K562 (cell line): ENCODE measurements at regions not wholly inside any gene's neighbourhood (a gene's known extent, or its start where the extent isn't known, plus 50 kb on each side); places are given as distances from the start of the nearest gene placed in this dataset.

ENCODE experiments used
- ATAC-seq: fragments of 200-7000 bp; cut with Tn5 transposase; 3 replicates; pipeline ENCODE4 v1.9.1; 2020; ENCODE audit warnings: moderate library complexity
- BruUV-seq: library from RNA; stranded (reverse); fragments of 400-500 nt; replicated peaks from 2 replicates; lab custom pipeline; 2021; lab: Mats Ljungman, UMichigan
- CTCF ChIA-PET: fragments of 300-600 bp; formaldehyde crosslinking; extraction: SDS; loops from one replicate; lab custom pipeline; 2021; ENCODE audit warnings: low intra/inter-chr PET ratio; lab: Yijun Ruan, JAX
- POLR2A ChIA-PET: fragments of 300-600, 350-650 bp; sonication (Branson Sonifier 250); formaldehyde crosslinking; extraction: SDS; loops from one replicate; lab custom pipeline; 2021; ENCODE audit warnings: antibody characterized with exemption, inconsistent platforms; lab: Yijun Ruan, JAX
- DNase-seq, 4 experiments: peaks; one replicate each; pipeline versions ENCODE4 v3.0.0 to v3.0.0-alpha.2; 2011 to 2018; ENCODE audit warnings: low spot score in 3 of 4, mixed read lengths in 3 of 4; ENCODE audit errors: extremely low read depth in 1 of 4
- FAIRE-seq: peaks from 2 replicates; lab custom pipeline; 2011; peaks lifted over from hg19 to GRCh38; lab: Jason Lieb, UNC
- H2AFZ ChIP-seq: 2 replicates; pipeline ENCODE4 v1.6.0; 2011; ENCODE audit warnings: low read depth, low read length, control low read depth, inconsistent platforms
- H3K27ac ChIP-seq: fragments of 200-600 bp; 3 replicates; pipeline ENCODE4 v1.8.0; 2011; ENCODE audit warnings: low read depth, mild to moderate bottlenecking, control low read depth, inconsistent platforms, low read length, moderate library complexity, mixed read lengths; ENCODE audit errors: extremely low read depth
- H3K27me3 ChIP-seq, 2 experiments: fragments of 300-600 bp in 1 of 2; 2 replicates in 1 of 2; 3 replicates in 1 of 2; pipeline versions ENCODE4 v1.6.0 to v1.8.0; 2011; ENCODE audit warnings: inconsistent platforms in 2 of 2, low read length in 2 of 2, mild to moderate bottlenecking in 1 of 2, mixed read lengths in 1 of 2, moderate library complexity in 1 of 2; ENCODE audit not compliant: control insufficient read depth in 2 of 2, insufficient read depth in 2 of 2
- H3K36me3 ChIP-seq: fragments of 300-600 bp; 3 replicates; pipeline ENCODE4 v1.8.0; 2011; ENCODE audit warnings: mild to moderate bottlenecking, low read length, inconsistent platforms; ENCODE audit not compliant: control insufficient read depth, insufficient read depth
- H3K4me1 ChIP-seq, 2 experiments: fragments of 200-600 bp in 1 of 2; replicated peaks in 1 of 2; 2 replicates in 1 of 2; 3 replicates in 1 of 2; pipeline versions ENCODE4 v1.5.1 to v1.8.0; 2011; ENCODE audit warnings: inconsistent platforms in 2 of 2, low read length in 2 of 2, mild to moderate bottlenecking in 1 of 2, mixed read lengths in 1 of 2, moderate library complexity in 1 of 2; ENCODE audit not compliant: control insufficient read depth in 2 of 2, insufficient read depth in 2 of 2
- H3K4me2 ChIP-seq: 2 replicates; pipeline ENCODE4 v1.6.1; 2011; ENCODE audit warnings: low read length, control low read depth, inconsistent platforms, mixed read lengths; ENCODE audit not compliant: insufficient read depth
- H3K4me3 ChIP-seq: fragments of 200-600 bp; sonication (generic), shearing (Covaris generic); 2 replicates; pipeline ENCODE4 v1.5.1; 2016; ENCODE audit warnings: control low read depth, inconsistent platforms
- H3K79me2 ChIP-seq: fragments of 200-600 bp; 3 replicates; pipeline ENCODE4 v1.8.0; 2011; ENCODE audit warnings: low read length, inconsistent platforms; ENCODE audit not compliant: control insufficient read depth, insufficient read depth
- H3K9ac ChIP-seq, 2 experiments: 2 replicates each; pipeline versions ENCODE4 v1.6.0 to v1.6.1; 2011; ENCODE audit warnings: low read depth in 2 of 2, low read length in 2 of 2, control low read depth in 1 of 2, inconsistent platforms in 1 of 2, mild to moderate bottlenecking in 1 of 2, mixed read lengths in 1 of 2; ENCODE audit not compliant: insufficient read depth in 1 of 2
- H3K9me1 ChIP-seq: one replicate; pipeline ENCODE4 v1.6.0; 2011; ENCODE audit warnings: inconsistent platforms, mild to moderate bottlenecking, low read length, moderate library complexity; ENCODE audit not compliant: control insufficient read depth, insufficient read depth
- H3K9me3 ChIP-seq: replicated peaks from 2 replicates; pipeline ENCODE4 v1.5.1; 2011; ENCODE audit warnings: low read depth, low read length, inconsistent platforms; ENCODE audit not compliant: control insufficient read depth, insufficient read depth
- H4K20me1 ChIP-seq: replicated peaks from 2 replicates; pipeline ENCODE4 v1.6.1; 2011; ENCODE audit warnings: low read length, inconsistent platforms, mixed read lengths; ENCODE audit not compliant: control insufficient read depth, insufficient read depth
- CCNT2 ChIP-seq: IDR thresholded peaks from 2 replicates; pipeline ENCODE4 v1.6.1; 2011; ENCODE audit warnings: borderline replicate concordance, low read depth, mild to moderate bottlenecking, moderate library complexity, mixed read lengths, low read length; ENCODE audit not compliant: insufficient read length; ENCODE audit errors: extremely low read depth
- MAFG ChIP-seq: fragments of 450-650 bp; conservative IDR thresholded peaks from 2 replicates; pipeline ENCODE4 v1.6.1; 2016; ENCODE audit warnings: missing genetic modification characterization, missing compliant biosample characterization
- MIER1 ChIP-seq: fragments of 450-650 bp; IDR thresholded peaks from 2 replicates; pipeline ENCODE4 v1.6.1; 2016; ENCODE audit warnings: antibody characterized with exemption, mild to moderate bottlenecking, low read depth
- RBM25 ChIP-seq: fragments of 200-400 bp; formaldehyde crosslinking; IDR thresholded peaks from 2 replicates; pipeline ENCODE4 v1.6.1; 2018; ENCODE audit warnings: low read length, low read depth, moderate library complexity; ENCODE audit not compliant: severe bottlenecking
- RUNX1 ChIP-seq: sonication (generic); IDR thresholded peaks from 2 replicates; pipeline ENCODE4 v1.6.1; 2016; ENCODE audit warnings: antibody characterized with exemption, low read depth
- ZFP30 ChIP-seq: fragments of 250-450 bp; sonication (Bioruptor Pico); IDR thresholded peaks from 2 replicates; pipeline ENCODE4 v1.8.0; 2022; ENCODE audit warnings: moderate library complexity, mild to moderate bottlenecking, inconsistent platforms, borderline replicate concordance
- WGBS: fragments of 100-300 bp; shearing (Covaris generic); methylation state at CpG from one replicate; pipeline ENCODE4 v1.1.6; 2016; ENCODE audit warnings: low coverage, mixed read lengths; ENCODE audit not compliant: insufficient coverage; ENCODE audit errors: missing lambda C conversion rate; 5-methylcytosine and 5-hydroxymethylcytosine counted together
- in situ Hi-C: fragments of 300-500 bp; cut with MboI; formaldehyde crosslinking; loops from 4 replicates; pipeline ENCODE4 v1.15.0; 2018; ENCODE audit warnings: inconsistent platforms, mixed read lengths
- intact Hi-C: fragments of 100-400 bp; cut with micrococcal nuclease; formaldehyde crosslinking; loops from 2 replicates; pipeline ENCODE4 v1.14.2; 2022
- TF ChIP-seq, protein P1 (sequence below), 3 experiments: IDR thresholded peaks in 2 of 3; conservative IDR thresholded peaks in 1 of 3; 2 replicates each; pipeline ENCODE4 v1.5.1; 2011 to 2012; ENCODE audit warnings: low read length in 3 of 3, mild to moderate bottlenecking in 3 of 3, control low read depth in 2 of 3, improper control_type of control experiment in 1 of 3, inconsistent platforms in 1 of 3, low read depth in 1 of 3, mixed read lengths in 1 of 3, moderate library complexity in 1 of 3; ENCODE audit not compliant: insufficient read depth in 2 of 3
- TF ChIP-seq, protein P2 (sequence below): fragments of 250-450 bp; sonication (Bioruptor Pico); IDR thresholded peaks from 2 replicates; pipeline ENCODE4 v1.8.0; 2022; ENCODE audit warnings: moderate library complexity, mild to moderate bottlenecking, inconsistent platforms

DNA sequence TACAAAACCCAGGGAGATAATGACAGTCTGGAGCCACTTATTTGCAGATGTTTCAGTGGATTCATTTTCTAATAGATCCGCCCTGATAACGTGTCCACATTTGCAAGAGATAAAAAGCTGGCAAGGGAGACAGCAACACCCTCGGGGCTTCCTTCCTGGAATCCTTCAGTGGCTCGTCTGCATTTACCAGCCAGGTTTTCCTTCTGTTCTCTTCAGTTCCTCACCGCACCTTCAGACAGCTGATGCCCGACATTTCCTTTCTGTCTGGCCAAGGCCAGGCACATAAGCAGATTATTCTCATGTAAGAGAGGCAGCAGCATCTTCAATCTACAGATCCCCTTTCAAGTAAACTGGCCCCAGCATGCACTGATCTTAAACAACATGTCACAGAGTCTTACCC lies 56.2 kb upstream of the SPATA12 start:
- no peak overlapping the region for H3K4me3 ChIP-seq
- no peak overlapping the region for H3K4me2 ChIP-seq
- in situ Hi-C loops (no loop called here), intact Hi-C loops (no loop called here)
- TF ChIP-seq CCNT2 (no peak), MAFG (no peak), RUNX1 (no peak), ZFP30 (CRISPR knock-in tag) (no peak), MIER1 (no peak), RBM25 (no peak)
- TF ChIP-seq, protein P1, sequence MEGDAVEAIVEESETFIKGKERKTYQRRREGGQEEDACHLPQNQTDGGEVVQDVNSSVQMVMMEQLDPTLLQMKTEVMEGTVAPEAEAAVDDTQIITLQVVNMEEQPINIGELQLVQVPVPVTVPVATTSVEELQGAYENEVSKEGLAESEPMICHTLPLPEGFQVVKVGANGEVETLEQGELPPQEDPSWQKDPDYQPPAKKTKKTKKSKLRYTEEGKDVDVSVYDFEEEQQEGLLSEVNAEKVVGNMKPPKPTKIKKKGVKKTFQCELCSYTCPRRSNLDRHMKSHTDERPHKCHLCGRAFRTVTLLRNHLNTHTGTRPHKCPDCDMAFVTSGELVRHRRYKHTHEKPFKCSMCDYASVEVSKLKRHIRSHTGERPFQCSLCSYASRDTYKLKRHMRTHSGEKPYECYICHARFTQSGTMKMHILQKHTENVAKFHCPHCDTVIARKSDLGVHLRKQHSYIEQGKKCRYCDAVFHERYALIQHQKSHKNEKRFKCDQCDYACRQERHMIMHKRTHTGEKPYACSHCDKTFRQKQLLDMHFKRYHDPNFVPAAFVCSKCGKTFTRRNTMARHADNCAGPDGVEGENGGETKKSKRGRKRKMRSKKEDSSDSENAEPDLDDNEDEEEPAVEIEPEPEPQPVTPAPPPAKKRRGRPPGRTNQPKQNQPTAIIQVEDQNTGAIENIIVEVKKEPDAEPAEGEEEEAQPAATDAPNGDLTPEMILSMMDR (IDR thresholded peaks at IDR 0.05 in 2 of 3, conservative IDR thresholded peaks at IDR 0.05 in 1 of 3; ENCODE audit: insufficient read depth in 2 of 3, low read depth in 1 of 3, low read length in 3 of 3): no peak
- TF ChIP-seq, protein P2, sequence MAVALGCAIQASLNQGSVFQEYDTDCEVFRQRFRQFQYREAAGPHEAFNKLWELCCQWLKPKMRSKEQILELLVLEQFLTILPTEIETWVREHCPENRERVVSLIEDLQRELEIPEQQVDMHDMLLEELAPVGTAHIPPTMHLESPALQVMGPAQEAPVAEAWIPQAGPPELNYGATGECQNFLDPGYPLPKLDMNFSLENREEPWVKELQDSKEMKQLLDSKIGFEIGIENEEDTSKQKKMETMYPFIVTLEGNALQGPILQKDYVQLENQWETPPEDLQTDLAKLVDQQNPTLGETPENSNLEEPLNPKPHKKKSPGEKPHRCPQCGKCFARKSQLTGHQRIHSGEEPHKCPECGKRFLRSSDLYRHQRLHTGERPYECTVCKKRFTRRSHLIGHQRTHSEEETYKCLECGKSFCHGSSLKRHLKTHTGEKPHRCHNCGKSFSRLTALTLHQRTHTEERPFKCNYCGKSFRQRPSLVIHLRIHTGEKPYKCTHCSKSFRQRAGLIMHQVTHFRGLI (CRISPR knock-in tag): no peak
- no TSS peak for BruUV-seq
- no peaks in the 10 kb centered on the region for H3K36me3 ChIP-seq
- no peak for ATAC-seq
- no peak for DNase-seq
- H3K9me3 ChIP-seq: no peaks in the 10 kb centered on the region
- peaks cover 7 to 25% of the 10 kb centered on the region in 2 experiments; a peak in 3 of 5 replicates for H3K4me1 ChIP-seq
- no peaks in the 10 kb centered on the region for H3K9me1 ChIP-seq
- H3K27me3 ChIP-seq: no peaks in the 10 kb centered on the region
- no peaks in the 10 kb centered on the region for H4K20me1 ChIP-seq
- no peak overlapping the region for H3K27ac ChIP-seq
- WGBS: 44% methylated on average over 6 of the region's 6 CpGs
- H2AFZ ChIP-seq: no peak overlapping the region
- ChIA-PET CTCF (no interaction called here), POLR2A (interaction anchor here (0.6 to 0.7 kb wide), 2 partner anchors 26 to 85 kb away, joined by 3 to 4 read pairs; no protein-coding TSS in a partner anchor)
- no peaks in the 10 kb centered on the region for H3K79me2 ChIP-seq
- no peak for FAIRE-seq
- no peak overlapping the region for H3K9ac ChIP-seq
